ENCODE measurements at regions not wholly inside any gene's neighbourhood (a gene's known extent, or its start where the extent isn't known, plus 50 kb on each side); places are given as distances from the start of the nearest gene placed in this dataset.

GRCh38 chr4:18815779-18816173 is 794.2 kb upstream of the LCORL start:
- TF ChIP-seq CTCF (IDR thresholded peaks at IDR 0.05 in 8 of 11, conservative IDR thresholded peaks at IDR 0.05 in 3 of 11) = no peak
- TF ChIP-seq POLR2AphosphoS5 (IDR thresholded peaks at IDR 0.05) = no peak
